Heart left ventricle (tissue), 13 donors: ENCODE measurements at regions not wholly inside any gene's neighbourhood (a gene's known extent, or its start where the extent isn't known, plus 50 kb on each side); places are given as distances from the start of the nearest gene placed in this dataset.

Experiments
- POLR2A ChIP-seq, 2 donors: fragments of 450-650 bp; IDR thresholded peaks; one replicate each; pipeline ENCODE4 v1.6.1; 2017; ENCODE audit warnings: antibody characterized with exemption in 2 of 2, mild to moderate bottlenecking in 2 of 2, moderate library complexity in 2 of 2
- TF ChIP-seq, protein P1 (sequence below), 12 donors: fragments of 200-600 bp; sonication (generic) in 4 of 12; IDR thresholded peaks; one replicate each; pipeline versions ENCODE4 v1.5.0 to v1.8.0; 2018 to 2022; ENCODE audit warnings: antibody characterized with exemption in 12 of 12, mild to moderate bottlenecking in 5 of 12
- donor health status: ischemic (EF 13 %, LVEDD 7.1; RV severe dilation, severe dysfunction).
- donor health status: DM: no; HTN: yes; CAD: no.
- donor health status: DM: no; HTN: no; CAD: no.
- donor health status: ischemic (EF 25% LVEDD 6.9; RV normal size, moderate dysfunction).
- donor health status: ischemic (EF 25% LVEDD 5.7; RV mildly dilated, moderate dysfunction).
- donor health status: ischemic (EF 35%, LVEDD 5.7; RV mildly dilated, moderate dysfunction).
- donor health status: nonischemic (EF 11% LVEDD 7.7; RV severe dilation, severe dysfunction).
- donor health status: DM: yes; HTN: yes; CAD: no.
- donor health status: PGD.
- donor health status: ischemic (EF 29% LVEDD 5.4; RV normal size, mild dysfunction).
- donor health status: nonischemic (EF 23%, LVEDD 6.1; RV moderate dilation, normal function).

DNA sequence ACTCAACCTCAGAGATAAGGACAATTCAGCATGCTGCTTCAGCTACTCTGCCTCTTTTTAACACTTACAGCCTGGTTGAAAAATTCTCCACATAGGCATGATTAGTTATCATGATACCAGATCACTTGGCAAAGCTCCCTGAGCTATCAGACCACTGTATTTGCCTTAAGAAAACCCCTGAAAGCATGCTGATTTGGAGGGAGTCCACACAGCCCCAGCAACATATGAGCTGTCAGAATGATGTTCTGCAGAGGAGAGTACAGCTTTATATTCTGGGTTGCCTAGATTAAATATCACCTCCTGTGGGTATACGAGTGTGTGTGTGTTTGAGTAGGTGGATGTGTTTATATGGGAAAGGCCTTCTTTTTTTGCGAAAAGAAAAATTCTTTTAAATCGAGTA is 170.2 kb upstream of the CHRM2 start:
- TF ChIP-seq, protein P1, sequence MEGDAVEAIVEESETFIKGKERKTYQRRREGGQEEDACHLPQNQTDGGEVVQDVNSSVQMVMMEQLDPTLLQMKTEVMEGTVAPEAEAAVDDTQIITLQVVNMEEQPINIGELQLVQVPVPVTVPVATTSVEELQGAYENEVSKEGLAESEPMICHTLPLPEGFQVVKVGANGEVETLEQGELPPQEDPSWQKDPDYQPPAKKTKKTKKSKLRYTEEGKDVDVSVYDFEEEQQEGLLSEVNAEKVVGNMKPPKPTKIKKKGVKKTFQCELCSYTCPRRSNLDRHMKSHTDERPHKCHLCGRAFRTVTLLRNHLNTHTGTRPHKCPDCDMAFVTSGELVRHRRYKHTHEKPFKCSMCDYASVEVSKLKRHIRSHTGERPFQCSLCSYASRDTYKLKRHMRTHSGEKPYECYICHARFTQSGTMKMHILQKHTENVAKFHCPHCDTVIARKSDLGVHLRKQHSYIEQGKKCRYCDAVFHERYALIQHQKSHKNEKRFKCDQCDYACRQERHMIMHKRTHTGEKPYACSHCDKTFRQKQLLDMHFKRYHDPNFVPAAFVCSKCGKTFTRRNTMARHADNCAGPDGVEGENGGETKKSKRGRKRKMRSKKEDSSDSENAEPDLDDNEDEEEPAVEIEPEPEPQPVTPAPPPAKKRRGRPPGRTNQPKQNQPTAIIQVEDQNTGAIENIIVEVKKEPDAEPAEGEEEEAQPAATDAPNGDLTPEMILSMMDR (IDR thresholded peaks at IDR 0.05) = no peak
- TF ChIP-seq POLR2A (IDR thresholded peaks at IDR 0.05) = no peak
